H9 (cell line): ENCODE measurements at regions not wholly inside any gene's neighbourhood (a gene's known extent, or its start where the extent isn't known, plus 50 kb on each side); places are given as distances from the start of the nearest gene placed in this dataset.

Experiments used
- DNase-seq: peaks from one replicate; pipeline ENCODE4 v3.0.0-alpha.2; 2017
- H2AFZ ChIP-seq: one replicate; pipeline ENCODE4 v1.6.1; 2013; ENCODE audit warnings: mild to moderate bottlenecking, low read length, control low read depth, moderate library complexity
- H2AK5ac ChIP-seq: 2 replicates; pipeline ENCODE4 v1.6.1; 2013; ENCODE audit warnings: low read length, control low read depth, mixed read lengths; ENCODE audit not compliant: insufficient read length
- H2BK120ac ChIP-seq: one replicate; pipeline ENCODE4 v1.6.1; 2013; ENCODE audit warnings: low read depth, mild to moderate bottlenecking, low read length, control low read depth, inconsistent platforms; ENCODE audit not compliant: poor library complexity, severe bottlenecking
- H2BK12ac ChIP-seq: 2 replicates; pipeline ENCODE4 v1.6.1; 2013; ENCODE audit warnings: low read length, control low read depth, mixed read lengths, low read depth; ENCODE audit not compliant: insufficient read length
- H2BK15ac ChIP-seq: 2 replicates; pipeline ENCODE4 v1.6.1; 2013; ENCODE audit warnings: low read depth, low read length, control low read depth
- H2BK20ac ChIP-seq: one replicate; pipeline ENCODE4 v1.6.1; 2013; ENCODE audit warnings: low read depth, mild to moderate bottlenecking, low read length, control low read depth, inconsistent platforms; ENCODE audit not compliant: poor library complexity, severe bottlenecking
- H2BK5ac ChIP-seq: 2 replicates; pipeline ENCODE4 v1.6.1; 2013; ENCODE audit warnings: low read length, control low read depth, mixed read lengths; ENCODE audit not compliant: insufficient read length
- H3K14ac ChIP-seq: 2 replicates; pipeline ENCODE4 v1.6.1; 2013; ENCODE audit warnings: low read length, control low read depth; ENCODE audit not compliant: insufficient read depth
- H3K18ac ChIP-seq: 2 replicates; pipeline ENCODE4 v1.6.1; 2013; ENCODE audit warnings: low read depth, mild to moderate bottlenecking, mixed read lengths, low read length, control low read depth; ENCODE audit not compliant: insufficient read length
- H3K23ac ChIP-seq: 2 replicates; pipeline ENCODE4 v1.6.1; 2013; ENCODE audit warnings: low read length, control low read depth, mixed read lengths, low read depth; ENCODE audit not compliant: insufficient read length
- H3K23me2 ChIP-seq: 2 replicates; pipeline ENCODE4 v1.6.1; 2013; ENCODE audit warnings: low read depth, mild to moderate bottlenecking, mixed read lengths, low read length, control low read depth; ENCODE audit not compliant: insufficient read length, poor library complexity, severe bottlenecking
- H3K27ac ChIP-seq: 2 replicates; pipeline ENCODE4 v1.5.1; 2013; ENCODE audit warnings: low read length, control low read depth, mixed read lengths, low read depth; ENCODE audit not compliant: insufficient read length
- H3K27me3 ChIP-seq: 2 replicates; pipeline ENCODE4 v1.6.1; 2013; ENCODE audit warnings: low read length, control low read depth, inconsistent platforms; ENCODE audit not compliant: insufficient read depth
- H3K4ac ChIP-seq: 2 replicates; pipeline ENCODE4 v1.6.1; 2013; ENCODE audit warnings: low read depth, mild to moderate bottlenecking, control low read depth, inconsistent platforms, low read length, moderate library complexity
- H3K4me1 ChIP-seq: 2 replicates; pipeline ENCODE4 v1.6.1; 2013; ENCODE audit warnings: low read length, control low read depth, inconsistent platforms; ENCODE audit not compliant: insufficient read depth
- H3K4me2 ChIP-seq: 2 replicates; pipeline ENCODE4 v1.6.1; 2013; ENCODE audit warnings: low read length, control low read depth, mixed read lengths; ENCODE audit not compliant: insufficient read length, insufficient read depth
- H3K56ac ChIP-seq: 2 replicates; pipeline ENCODE4 v1.6.1; 2013; ENCODE audit warnings: low read depth, mild to moderate bottlenecking, mixed read lengths, low read length, control low read depth; ENCODE audit not compliant: insufficient read length
- H3K79me1 ChIP-seq: 2 replicates; pipeline ENCODE4 v1.6.1; 2013; ENCODE audit warnings: low read depth, mild to moderate bottlenecking, moderate library complexity, low read length, control low read depth, inconsistent platforms; ENCODE audit not compliant: insufficient read depth, poor library complexity, severe bottlenecking
- H3K79me2 ChIP-seq: 2 replicates; pipeline ENCODE4 v1.6.1; 2013; ENCODE audit warnings: low read length, control low read depth, inconsistent platforms; ENCODE audit not compliant: insufficient read depth
- H3K9ac ChIP-seq: 2 replicates; pipeline ENCODE4 v1.6.1; 2013; ENCODE audit warnings: low read length, control low read depth, mixed read lengths; ENCODE audit not compliant: insufficient read length; ENCODE audit errors: extremely low read depth
- H3K9me3 ChIP-seq: one replicate; pipeline ENCODE4 v1.6.1; 2013; ENCODE audit warnings: low read depth, low read length, inconsistent platforms; ENCODE audit not compliant: control insufficient read depth
- H3T11ph ChIP-seq: one replicate; pipeline ENCODE4 v1.6.1; 2013; ENCODE audit warnings: mild to moderate bottlenecking, low read length, control low read depth, inconsistent platforms
- H4K20me1 ChIP-seq: one replicate; pipeline ENCODE4 v1.6.1; 2013; ENCODE audit not compliant: control insufficient read depth, insufficient read length, insufficient read depth
- H4K5ac ChIP-seq: 2 replicates; pipeline ENCODE4 v1.6.1; 2013; ENCODE audit warnings: low read depth, mild to moderate bottlenecking, mixed read lengths, low read length, control low read depth; ENCODE audit not compliant: insufficient read length
- H4K8ac ChIP-seq: replicated peaks from 2 replicates; pipeline ENCODE4 v1.6.1; 2013; ENCODE audit warnings: low read length, control low read depth, mixed read lengths, low read depth; ENCODE audit not compliant: insufficient read length
- H4K91ac ChIP-seq: 2 replicates; pipeline ENCODE4 v1.6.1; 2013; ENCODE audit warnings: low read depth, mild to moderate bottlenecking, moderate library complexity, mixed read lengths, low read length, control low read depth; ENCODE audit not compliant: insufficient read length
- H3K27ac Mint-ChIP-seq, 3 experiments: 2 replicates in 2 of 3; 3 replicates in 1 of 3; pipeline ENCODE4 v1.8.0; 2020 to 2021; ENCODE audit warnings: mixed read lengths in 3 of 3, mild to moderate bottlenecking in 1 of 3, moderate library complexity in 1 of 3
- H3K27me3 Mint-ChIP-seq: 2 replicates; pipeline ENCODE4 v1.8.0; 2021; ENCODE audit warnings: low read depth, mild to moderate bottlenecking, moderate library complexity, mixed read lengths
- H3K36me3 Mint-ChIP-seq, 3 experiments: 2 replicates in 2 of 3; 3 replicates in 1 of 3; pipeline ENCODE4 v1.8.0; 2020 to 2021; ENCODE audit warnings: low read depth in 3 of 3, mixed read lengths in 3 of 3; ENCODE audit not compliant: insufficient read depth in 1 of 3
- H3K4me1 Mint-ChIP-seq, 2 experiments: 2 replicates each; pipeline ENCODE4 v1.8.0; 2020; ENCODE audit warnings: mixed read lengths in 2 of 2
- H3K4me3 Mint-ChIP-seq, 2 experiments: 2 replicates in 1 of 2; 3 replicates in 1 of 2; pipeline ENCODE4 v1.8.0; 2020 to 2021; ENCODE audit warnings: mild to moderate bottlenecking in 2 of 2, mixed read lengths in 2 of 2, moderate library complexity in 1 of 2
- H3K9me3 Mint-ChIP-seq, 2 experiments: 2 replicates in 1 of 2; 3 replicates in 1 of 2; pipeline ENCODE4 v1.8.0; 2020; ENCODE audit warnings: mild to moderate bottlenecking in 2 of 2, mixed read lengths in 2 of 2, moderate library complexity in 1 of 2
- CTCF ChIP-seq: fragments of 200-600 bp; sonication (generic); conservative IDR thresholded peaks from 3 replicates; pipeline ENCODE4 v1.8.0; 2021; ENCODE audit warnings: antibody characterized with exemption, mild to moderate bottlenecking
- WGBS: extraction: QIAGEN DNeasy Blood & Tissue Kit; methylation state at CpG from one replicate; pipeline ENCODE4 v1.1.7; 2013; ENCODE audit warnings: missing lambda C conversion rate, low lambda C conversion rate, mixed read lengths; ENCODE audit not compliant: insufficient read length; ENCODE audit errors: extremely low coverage; 5-methylcytosine and 5-hydroxymethylcytosine counted together

- Histone ChIP-seq H2BK120ac (no peak overlapping the region), H3K18ac (no peak overlapping the region)
- no peaks in the 10 kb centered on the region for H3K27me3 Mint-ChIP-seq
These were observed 343.6 kb upstream of the ESRRG start for GRCh38 chr1:217066794-217067193.

More at GRCh38 chr1:217066794-217067193, 343.6 kb upstream of the ESRRG start:
- no peak for DNase-seq
- Mint-ChIP-seq H3K27ac (no peak overlapping the region), H3K36me3 (no peaks in the 10 kb centered on the region), H3K9me3 (no peaks in the 10 kb centered on the region; a peak in 1 of 5 replicates), H3K4me1 (peaks cover 4 to 8% of the 10 kb centered on the region in 2 experiments; a peak in 3 of 4 replicates), H3K4me3 (no peak overlapping the region)
- TF ChIP-seq CTCF, result no peak
- Histone ChIP-seq H3K79me1 (no peaks in the 10 kb centered on the region), H3K4me2 (no peak overlapping the region), H3K27ac (no peak overlapping the region), H3K56ac (no peak overlapping the region), H4K8ac (no peak overlapping the region), H4K91ac (no peak overlapping the region), H2AFZ (no peak overlapping the region), H2BK12ac (no peak overlapping the region), H4K20me1 (no peaks in the 10 kb centered on the region), H3K4me1 (no peaks in the 10 kb centered on the region), H3K27me3 (no peaks in the 10 kb centered on the region), H3K79me2 (no peaks in the 10 kb centered on the region), H3K14ac (no peak overlapping the region), H3K9me3 (no peaks in the 10 kb centered on the region), H2BK20ac (no peak overlapping the region), H2BK15ac (no peak overlapping the region), H3K23ac (no peak overlapping the region), H4K5ac (no peak overlapping the region), H3K4ac (no peak overlapping the region), H2AK5ac (no peak overlapping the region), H2BK5ac (no peak overlapping the region), H3K23me2 (no peaks in the 10 kb centered on the region), H3K9ac (no peak overlapping the region), H3T11ph (no peak overlapping the region)
- WGBS, result no CpG with 5 or more reads among the region's 3 CpGs
